Neural crest cell (in vitro differentiated cells): ENCODE measurements at regions not wholly inside any gene's neighbourhood (a gene's known extent, or its start where the extent isn't known, plus 50 kb on each side); places are given as distances from the start of the nearest gene placed in this dataset.

Experiments
- DNase-seq: peaks from one replicate; pipeline ENCODE4 v3.0.0; 2021; ENCODE audit warnings: low read depth, mixed read lengths, low spot score
- H3K27ac Mint-ChIP-seq: one replicate; pipeline ENCODE4 v1.8.0; 2021; ENCODE audit warnings: mild to moderate bottlenecking, mixed read lengths; ENCODE audit not compliant: unreplicated experiment
- H3K27me3 Mint-ChIP-seq: 2 replicates; pipeline ENCODE4 v1.8.0; 2021; ENCODE audit warnings: low read depth, mild to moderate bottlenecking, mixed read lengths
- H3K36me3 Mint-ChIP-seq: 2 replicates; pipeline ENCODE4 v1.8.0; 2021; ENCODE audit warnings: low read depth, mild to moderate bottlenecking, mixed read lengths
- H3K4me1 Mint-ChIP-seq: 2 replicates; pipeline ENCODE4 v1.8.0; 2021; ENCODE audit warnings: mixed read lengths
- H3K4me3 Mint-ChIP-seq: one replicate; pipeline ENCODE4 v1.8.0; 2021; ENCODE audit warnings: mild to moderate bottlenecking, mixed read lengths
- H3K9me3 Mint-ChIP-seq: 2 replicates; pipeline ENCODE4 v1.8.0; 2021; ENCODE audit warnings: mixed read lengths
- CTCF ChIP-seq: fragments of 200-600 bp; sonication (generic); conservative IDR thresholded peaks from 2 replicates; pipeline ENCODE4 v1.5.0; 2021; ENCODE audit warnings: antibody characterized with exemption, mild to moderate bottlenecking

DNA sequence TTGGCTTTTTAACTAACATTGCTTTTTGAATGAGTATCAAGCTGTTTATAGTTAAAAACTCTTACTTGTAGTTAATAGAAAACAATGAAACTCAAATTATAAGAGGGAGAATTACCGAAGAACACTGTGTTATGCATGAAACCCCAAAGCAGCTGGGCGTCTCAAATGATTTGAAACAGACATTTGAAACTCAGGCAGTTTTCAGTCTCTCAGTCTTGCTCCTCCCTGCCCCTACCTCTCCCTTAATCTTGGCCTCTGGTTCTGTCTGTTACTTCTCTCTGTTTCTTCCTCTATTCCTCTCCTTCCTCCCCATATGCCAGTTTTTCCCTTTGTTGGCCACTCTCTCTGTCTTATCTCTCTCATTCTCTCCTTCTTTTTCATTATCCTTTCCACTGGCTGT, 118.3 kb upstream of the SYNPR start:
- H3K36me3 Mint-ChIP-seq: no peaks in the 10 kb centered on the region
- H3K27me3 Mint-ChIP-seq: peaks cover 4% of the 10 kb centered on the region
- DNase-seq: no peak
- H3K4me1 Mint-ChIP-seq: no peaks in the 10 kb centered on the region
- H3K9me3 Mint-ChIP-seq: no peaks in the 10 kb centered on the region
- no peak for TF ChIP-seq CTCF
- H3K27ac Mint-ChIP-seq: peak overlapping the region; percentile 4
- H3K4me3 Mint-ChIP-seq: no peak overlapping the region

- Mint-ChIP-seq H3K4me3 (no peak overlapping the region), H3K4me1 (no peaks in the 10 kb centered on the region), H3K27me3 (peaks cover 3% of the 10 kb centered on the region), H3K27ac (no peak overlapping the region), H3K9me3 (no peaks in the 10 kb centered on the region), H3K36me3 (no peaks in the 10 kb centered on the region)
- DNase-seq: no peak
- TF ChIP-seq CTCF: no peak
These were observed 111.0 kb upstream of the SYNPR start for GRCh38 chr3:63167113-63167512.

DNA sequence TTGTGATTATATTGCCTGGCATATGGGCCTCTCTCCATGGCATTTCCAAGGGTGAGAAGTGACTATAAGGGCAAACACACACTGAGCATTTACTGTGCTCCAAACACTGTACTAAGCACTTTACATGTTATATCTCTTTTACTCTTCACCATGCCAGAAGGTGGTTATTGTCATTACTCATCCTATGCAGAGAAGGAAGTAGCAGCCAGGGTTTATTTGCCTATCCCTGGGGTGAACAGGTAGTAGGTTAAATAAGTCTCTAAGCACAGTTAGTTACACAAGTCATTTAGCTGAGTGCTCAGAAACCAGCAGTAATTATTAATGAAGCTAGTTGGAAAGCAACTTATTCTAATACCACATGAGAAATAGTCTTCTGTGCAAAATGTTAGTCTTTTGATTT, 109.9 kb upstream of the SYNPR start:
- DNase-seq: no peak
- Mint-ChIP-seq H3K27ac (no peak overlapping the region), H3K4me1 (no peaks in the 10 kb centered on the region), H3K27me3 (no peaks in the 10 kb centered on the region), H3K9me3 (no peaks in the 10 kb centered on the region), H3K36me3 (no peaks in the 10 kb centered on the region), H3K4me3 (no peak overlapping the region)
- TF ChIP-seq CTCF: no peak

- Mint-ChIP-seq H3K27ac (no peak overlapping the region), H3K27me3 (peaks cover 7% of the 10 kb centered on the region), H3K4me1 (no peaks in the 10 kb centered on the region), H3K4me3 (no peak overlapping the region), H3K9me3 (peaks cover 17% of the 10 kb centered on the region), H3K36me3 (no peaks in the 10 kb centered on the region)
- DNase-seq: no peak
- no peak for TF ChIP-seq CTCF
These were observed 98.1 kb upstream of the SYNPR start for GRCh38 chr3:63179862-63180522.

- no peak for DNase-seq
- Mint-ChIP-seq H3K27ac (no peak overlapping the region), H3K9me3 (no peaks in the 10 kb centered on the region), H3K36me3 (no peaks in the 10 kb centered on the region), H3K27me3 (peaks cover 32% of the 10 kb centered on the region), H3K4me1 (no peaks in the 10 kb centered on the region), H3K4me3 (no peak overlapping the region)
- no peak for TF ChIP-seq CTCF
These were observed 85.9 kb upstream of the SYNPR start for GRCh38 chr3:63192248-63192647.
